ENCODE measurements at regions not wholly inside any gene's neighbourhood (a gene's known extent, or its start where the extent isn't known, plus 50 kb on each side); places are given as distances from the start of the nearest gene placed in this dataset.

DNA sequence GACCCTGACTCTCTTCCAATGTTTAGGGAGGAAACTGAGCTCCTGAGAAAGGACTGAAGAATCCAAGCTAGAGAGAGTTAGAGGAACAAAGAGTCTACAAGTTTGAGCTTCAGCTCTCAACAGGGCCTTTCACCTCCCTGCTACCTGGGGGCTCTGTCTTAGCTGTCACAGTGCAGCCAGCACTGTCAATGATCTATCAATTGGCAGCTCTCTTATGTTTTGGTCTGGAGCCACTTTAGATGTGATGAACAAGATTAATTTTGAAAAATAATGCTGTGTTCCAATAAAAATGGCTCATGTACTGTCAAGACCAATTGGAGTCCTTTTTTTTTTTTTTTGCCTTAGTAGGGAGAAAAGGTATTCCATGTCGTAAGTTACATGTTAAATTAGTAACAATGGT is 215.8 kb upstream of the TRIB2 start:
- TF ChIP-seq, protein P1, sequence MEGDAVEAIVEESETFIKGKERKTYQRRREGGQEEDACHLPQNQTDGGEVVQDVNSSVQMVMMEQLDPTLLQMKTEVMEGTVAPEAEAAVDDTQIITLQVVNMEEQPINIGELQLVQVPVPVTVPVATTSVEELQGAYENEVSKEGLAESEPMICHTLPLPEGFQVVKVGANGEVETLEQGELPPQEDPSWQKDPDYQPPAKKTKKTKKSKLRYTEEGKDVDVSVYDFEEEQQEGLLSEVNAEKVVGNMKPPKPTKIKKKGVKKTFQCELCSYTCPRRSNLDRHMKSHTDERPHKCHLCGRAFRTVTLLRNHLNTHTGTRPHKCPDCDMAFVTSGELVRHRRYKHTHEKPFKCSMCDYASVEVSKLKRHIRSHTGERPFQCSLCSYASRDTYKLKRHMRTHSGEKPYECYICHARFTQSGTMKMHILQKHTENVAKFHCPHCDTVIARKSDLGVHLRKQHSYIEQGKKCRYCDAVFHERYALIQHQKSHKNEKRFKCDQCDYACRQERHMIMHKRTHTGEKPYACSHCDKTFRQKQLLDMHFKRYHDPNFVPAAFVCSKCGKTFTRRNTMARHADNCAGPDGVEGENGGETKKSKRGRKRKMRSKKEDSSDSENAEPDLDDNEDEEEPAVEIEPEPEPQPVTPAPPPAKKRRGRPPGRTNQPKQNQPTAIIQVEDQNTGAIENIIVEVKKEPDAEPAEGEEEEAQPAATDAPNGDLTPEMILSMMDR (IDR thresholded peaks at IDR 0.05; ENCODE audit: control insufficient read depth, extremely low read depth, insufficient read depth): no peak
- H3K4me3 ChIP-seq (ENCODE audit: low read depth, low read length): no peak overlapping the region
- no peak for DNase-seq (ENCODE audit: low read depth)

DNA sequence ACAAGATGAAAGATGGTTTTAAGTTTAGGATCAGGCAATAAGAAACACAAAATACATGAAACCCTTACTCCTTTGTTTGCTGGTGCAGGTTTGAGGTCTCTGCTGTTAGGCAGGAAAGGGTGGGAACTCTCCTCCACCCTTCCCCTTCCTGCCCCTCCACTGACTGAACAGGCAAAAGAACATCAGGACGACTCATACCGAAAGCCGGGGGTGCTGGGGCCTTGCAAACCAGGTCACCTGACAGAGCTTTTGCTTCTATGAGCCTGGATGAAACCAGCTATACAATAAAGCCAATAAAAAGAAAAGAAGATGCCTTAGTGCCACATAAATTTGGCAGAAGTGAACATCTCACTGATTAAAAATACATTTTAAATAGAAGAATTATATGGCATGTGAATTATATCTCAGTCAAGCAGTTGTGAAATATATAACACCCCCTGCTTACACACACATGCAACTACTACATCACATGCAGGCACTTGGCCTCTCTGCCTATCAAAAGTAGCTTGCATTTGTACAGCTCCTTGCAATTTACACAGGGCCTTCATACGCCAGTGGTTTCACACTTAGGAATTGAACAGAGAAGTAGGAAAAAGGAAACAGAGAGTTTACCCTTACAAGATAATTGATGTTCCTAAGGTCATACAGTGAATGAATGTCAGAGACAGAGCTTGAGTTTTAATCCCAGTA is 215.1 kb upstream of the TRIB2 start:
- TF ChIP-seq, protein P1 (IDR thresholded peaks at IDR 0.05; ENCODE audit: control insufficient read depth, extremely low read depth, insufficient read depth): no peak
- DNase-seq (ENCODE audit: low read depth): no peak
- no peak overlapping the region for H3K4me3 ChIP-seq (ENCODE audit: low read depth, low read length)

DNA sequence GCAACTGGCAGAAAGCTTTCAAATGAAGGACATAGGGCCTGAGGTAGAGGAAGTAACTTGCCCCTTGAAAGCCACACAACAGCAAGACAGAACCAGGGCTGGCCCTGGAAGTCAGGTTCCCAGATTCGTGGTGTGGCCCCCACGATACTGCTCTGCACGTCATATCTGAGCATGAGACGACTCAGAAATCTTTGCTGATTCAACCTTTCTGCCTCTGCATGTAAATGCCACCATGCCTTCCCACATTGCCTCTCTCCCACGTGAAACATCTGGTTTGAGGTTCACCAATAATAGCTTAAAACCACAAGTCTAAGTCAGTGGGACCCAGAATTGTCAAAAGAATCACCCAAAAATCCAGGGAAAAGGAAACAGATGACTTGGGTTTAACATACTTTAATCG is 214.0 kb upstream of the TRIB2 start:
- TF ChIP-seq, protein P1 (IDR thresholded peaks at IDR 0.05; ENCODE audit: control insufficient read depth, extremely low read depth, insufficient read depth): no peak
- DNase-seq (ENCODE audit: low read depth): no peak
- H3K4me3 ChIP-seq (ENCODE audit: low read depth, low read length): no peak overlapping the region

DNA sequence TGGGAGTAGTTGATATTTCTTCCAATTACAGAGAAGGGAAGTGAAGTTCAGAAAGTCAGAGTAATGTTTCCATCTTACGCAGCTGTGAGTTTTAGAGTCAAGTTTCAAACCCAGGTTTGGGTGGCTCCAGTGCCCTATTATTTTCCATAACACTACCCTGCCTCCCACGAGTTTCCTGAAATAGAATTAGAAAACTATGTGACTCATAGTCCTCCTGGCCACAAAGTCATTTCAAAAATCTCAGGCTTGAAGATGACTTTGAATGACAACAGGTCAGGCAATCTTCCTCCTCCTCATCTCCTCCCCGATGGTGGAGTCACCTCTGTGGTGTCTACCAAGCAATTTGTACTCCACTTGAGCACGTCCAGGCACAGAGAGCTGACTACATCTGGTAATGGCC is 212.3 kb upstream of the TRIB2 start:
- DNase-seq (ENCODE audit: low read depth): no peak
- no peak overlapping the region for H3K4me3 ChIP-seq (ENCODE audit: low read depth, low read length)
- TF ChIP-seq, protein P1 (IDR thresholded peaks at IDR 0.05; ENCODE audit: control insufficient read depth, extremely low read depth, insufficient read depth): no peak

DNA sequence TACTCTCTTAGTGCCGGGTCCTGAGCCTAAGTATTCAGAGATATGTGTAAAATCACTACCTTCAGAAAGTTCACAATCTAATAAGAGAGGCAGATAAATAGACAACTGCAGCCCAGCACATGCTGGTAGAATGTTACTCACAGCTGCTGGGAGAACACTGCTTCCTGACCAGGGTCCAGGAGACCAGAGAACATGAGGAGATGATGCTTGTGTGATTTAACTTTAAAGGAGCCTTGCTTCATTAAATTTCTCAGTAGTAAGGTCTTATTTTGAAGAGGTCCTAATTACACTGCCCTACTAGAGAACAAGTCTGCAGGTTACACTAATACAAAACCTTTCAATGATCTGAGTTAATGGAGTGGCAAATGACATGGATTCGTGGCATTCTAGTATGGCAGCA is 209.9 kb upstream of the TRIB2 start:
- no peak for DNase-seq (ENCODE audit: low read depth)
- TF ChIP-seq, protein P1 (IDR thresholded peaks at IDR 0.05; ENCODE audit: control insufficient read depth, extremely low read depth, insufficient read depth): no peak
- H3K4me3 ChIP-seq (ENCODE audit: low read depth, low read length): no peak overlapping the region

DNA sequence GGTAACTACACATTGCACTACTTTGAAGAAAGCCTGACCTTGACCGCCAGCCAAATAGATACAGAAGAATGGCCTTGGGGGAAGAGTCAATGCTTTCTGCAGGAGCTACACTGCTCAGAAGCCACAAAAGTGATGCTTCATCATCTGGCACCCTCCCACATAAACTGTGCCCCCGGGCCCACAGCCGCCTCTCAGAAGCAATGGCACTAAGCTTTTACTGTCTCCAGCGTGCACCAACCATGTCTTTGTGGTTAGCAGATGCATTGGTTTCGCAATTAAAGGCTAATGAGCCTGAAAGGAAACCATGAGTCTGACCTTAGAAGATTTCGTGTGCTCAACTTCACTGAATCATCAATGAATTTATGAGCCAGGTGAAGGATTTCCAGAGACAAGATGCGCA is 209.4 kb upstream of the TRIB2 start:
- no peak for DNase-seq (ENCODE audit: low read depth)
- no peak overlapping the region for H3K4me3 ChIP-seq (ENCODE audit: low read depth, low read length)
- TF ChIP-seq, protein P1 (IDR thresholded peaks at IDR 0.05; ENCODE audit: control insufficient read depth, extremely low read depth, insufficient read depth): no peak

DNA sequence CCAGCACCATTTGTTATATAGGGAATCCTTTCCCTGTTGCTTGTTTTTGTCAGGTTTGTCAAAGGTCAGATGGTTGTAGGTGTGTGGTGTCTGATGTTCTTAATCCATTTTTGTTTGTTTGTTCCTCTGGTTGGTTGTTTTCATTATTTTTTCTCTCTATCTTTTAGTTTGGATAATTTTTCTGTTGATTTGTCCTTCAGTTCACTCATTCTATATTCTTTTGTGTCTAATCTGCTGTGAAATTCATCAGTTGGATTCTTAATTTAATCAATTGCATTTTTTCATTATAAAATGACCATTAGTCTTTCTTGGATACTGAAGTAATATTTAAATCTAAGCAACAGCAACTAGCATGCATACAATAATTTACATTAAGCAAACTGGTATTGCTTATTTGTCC is 206.7 kb upstream of the TRIB2 start:
- DNase-seq (ENCODE audit: low read depth): no peak
- TF ChIP-seq, protein P1 (IDR thresholded peaks at IDR 0.05; ENCODE audit: control insufficient read depth, extremely low read depth, insufficient read depth): no peak
- no peak overlapping the region for H3K4me3 ChIP-seq (ENCODE audit: low read depth, low read length)

All from LNCaP clone FGC (cell line).